HEK293 (cell line): ENCODE measurements at regions not wholly inside any gene's neighbourhood (a gene's known extent, or its start where the extent isn't known, plus 50 kb on each side); places are given as distances from the start of the nearest gene placed in this dataset.

Experiments used
- CTCF ChIA-PET: fragments of 350-600 bp; formaldehyde crosslinking; extraction: SDS; loops from one replicate; lab custom pipeline; 2021; ENCODE audit warnings: antibody characterized with exemption; lab: Yijun Ruan, JAX
- POLR2A ChIA-PET: fragments of 300-600 bp; formaldehyde crosslinking; extraction: SDS; loops from one replicate; lab custom pipeline; 2020; ENCODE audit warnings: antibody characterized with exemption, inconsistent platforms; lab: Yijun Ruan, JAX
- H3K27ac ChIP-seq: fragments of 200-500 bp; sonication (Bioruptor generic); 2 replicates; pipeline ENCODE4 v1.5.1; 2014; ENCODE audit warnings: low read depth, low read length, control low read depth, inconsistent platforms; ENCODE audit errors: extremely low read depth
- H3K36me3 ChIP-seq, 2 experiments: fragments of 200-500 bp in 1 of 2; sonication (Bioruptor generic) in 1 of 2; 1 replicate in 1 of 2; 2 replicates in 1 of 2; pipeline ENCODE4 v1.5.1; 2014 to 2017; ENCODE audit warnings: inconsistent platforms in 2 of 2, low read length in 2 of 2; ENCODE audit not compliant: control insufficient read depth in 2 of 2, insufficient read depth in 1 of 2
- H3K4me1 ChIP-seq: fragments of 200-500 bp; sonication (Bioruptor generic); 2 replicates; pipeline ENCODE4 v1.5.1; 2014; ENCODE audit warnings: mild to moderate bottlenecking, low read length, inconsistent platforms; ENCODE audit not compliant: control insufficient read depth, insufficient read depth
- H3K4me3 ChIP-seq: 2 replicates; pipeline ENCODE4 v1.5.1; 2011; ENCODE audit warnings: low read depth, mild to moderate bottlenecking, control low read depth, low read length, moderate library complexity
- H3K9me3 ChIP-seq: fragments of 200-500 bp; sonication (Bioruptor generic); 2 replicates; pipeline ENCODE4 v1.5.1; 2014; ENCODE audit warnings: low read depth, low read length, inconsistent platforms; ENCODE audit not compliant: control insufficient read depth, insufficient read depth
- BCL11A ChIP-seq: fragments of 450-650 bp; formaldehyde crosslinking; IDR thresholded peaks from 2 replicates; pipeline ENCODE4 v1.5.1; 2016; ENCODE audit warnings: low read depth, missing biosample characterization, missing genetic modification characterization
- FEZF1 ChIP-seq: fragments of 450-650 bp; formaldehyde crosslinking; IDR thresholded peaks from 2 replicates; pipeline ENCODE4 v1.5.1; 2016; ENCODE audit warnings: missing biosample characterization, missing genetic modification characterization
- PRDM4 ChIP-seq: fragments of 450-650 bp; formaldehyde crosslinking; IDR thresholded peaks from 2 replicates; pipeline ENCODE4 v1.5.1; 2017; ENCODE audit warnings: missing biosample characterization, missing genetic modification characterization
- REPIN1 ChIP-seq: fragments of 450-650 bp; formaldehyde crosslinking; IDR thresholded peaks from 2 replicates; pipeline ENCODE4 v1.5.1; 2017; ENCODE audit warnings: missing biosample characterization, missing genetic modification characterization, low read depth
- SCRT1 ChIP-seq: fragments of 450-650 bp; formaldehyde crosslinking; IDR thresholded peaks from 2 replicates; pipeline ENCODE4 v1.5.1; 2016; ENCODE audit warnings: missing biosample characterization, missing genetic modification characterization, borderline replicate concordance
- ZBTB48 ChIP-seq: fragments of 450-650 bp; formaldehyde crosslinking; IDR thresholded peaks from 2 replicates; pipeline ENCODE4 v1.5.1; 2016; ENCODE audit warnings: missing biosample characterization, missing genetic modification characterization
- ZNF18 ChIP-seq: fragments of 450-650 bp; formaldehyde crosslinking; IDR thresholded peaks from 2 replicates; pipeline ENCODE4 v1.5.1; 2016; ENCODE audit warnings: missing biosample characterization, missing genetic modification characterization
- ZNF488 ChIP-seq: fragments of 450-650 bp; formaldehyde crosslinking; IDR thresholded peaks from 2 replicates; pipeline ENCODE4 v1.5.1; 2016; ENCODE audit warnings: missing biosample characterization, missing genetic modification characterization
- ZNF529 ChIP-seq: fragments of 450-650 bp; formaldehyde crosslinking; IDR thresholded peaks from 2 replicates; pipeline ENCODE4 v1.5.1; 2017; ENCODE audit warnings: missing genetic modification characterization, missing biosample characterization; ENCODE audit not compliant: insufficient replicate concordance
- ZNF548 ChIP-seq: fragments of 450-650 bp; formaldehyde crosslinking; IDR thresholded peaks from 2 replicates; pipeline ENCODE4 v1.5.1; 2016; ENCODE audit warnings: missing biosample characterization, missing genetic modification characterization
- ZNF561 ChIP-seq: fragments of 450-650 bp; IDR thresholded peaks from 2 replicates; pipeline ENCODE4 v1.5.1; 2018; ENCODE audit warnings: missing biosample characterization, missing genetic modification characterization, borderline replicate concordance
- ZNF639 ChIP-seq: fragments of 450-650 bp; formaldehyde crosslinking; IDR thresholded peaks from 2 replicates; pipeline ENCODE4 v1.5.1; 2016; ENCODE audit warnings: missing biosample characterization, missing genetic modification characterization
- ZNF704 ChIP-seq: fragments of 450-650 bp; formaldehyde crosslinking; IDR thresholded peaks from 2 replicates; pipeline ENCODE4 v1.5.1; 2016; ENCODE audit warnings: missing biosample characterization, missing genetic modification characterization
- ZSCAN18 ChIP-seq: fragments of 450-650 bp; formaldehyde crosslinking; IDR thresholded peaks from 2 replicates; pipeline ENCODE4 v1.5.1; 2016; ENCODE audit warnings: missing biosample characterization, missing genetic modification characterization
- ZSCAN23 ChIP-seq: fragments of 450-650 bp; formaldehyde crosslinking; IDR thresholded peaks from 2 replicates; pipeline ENCODE4 v1.5.1; 2016; ENCODE audit warnings: missing biosample characterization, missing genetic modification characterization

DNA sequence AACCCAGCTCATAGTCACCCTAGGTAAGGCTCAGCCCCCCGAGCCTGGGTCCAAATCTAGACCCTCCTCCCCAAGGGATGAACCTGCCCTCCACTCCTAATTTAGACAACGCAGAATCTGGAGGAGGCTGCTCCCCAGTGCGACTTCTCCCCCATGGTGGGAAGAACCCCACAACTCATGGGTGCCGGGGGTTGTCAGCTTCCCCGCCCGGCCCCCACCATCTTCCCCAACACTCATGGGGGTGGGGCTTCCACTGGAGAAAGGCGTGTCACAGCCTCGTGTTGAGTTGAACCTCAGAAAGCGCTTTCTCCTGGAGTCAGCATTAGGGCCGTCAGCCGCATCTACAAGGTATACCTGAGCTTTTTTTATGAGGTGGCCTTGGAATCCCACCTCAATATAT is 66.9 kb downstream of the IRX2 start:
- Histone ChIP-seq H3K4me3 (no peak overlapping the region), H3K9me3 (no peaks in the 10 kb centered on the region), H3K4me1 (no peaks in the 10 kb centered on the region), H3K27ac (no peak overlapping the region)
- POLR2A ChIA-PET = no interaction called here
- TF ChIP-seq ZNF639 (tag by site-specific recombination) (no peak), ZNF548 (tag by site-specific recombination) (no peak), ZSCAN18 (tag by site-specific recombination) (no peak)
- TF ChIP-seq, all 188 proteins: peak for 0
- H3K36me3 ChIP-seq = no peaks in the 10 kb centered on the region
- CTCF ChIA-PET = no interaction called here

GRCh38 chr5:2683720-2684119 is 67.8 kb downstream of the IRX2 start:
- no peak overlapping the region for H3K27ac ChIP-seq
- H3K4me3 ChIP-seq = no peak overlapping the region
- H3K36me3 ChIP-seq = no peaks in the 10 kb centered on the region
- no peak for TF ChIP-seq SCRT1 (tag by site-specific recombination)
- no peak for TF ChIP-seq FEZF1 (tag by site-specific recombination)
- no peak for TF ChIP-seq ZNF704
- TF ChIP-seq BCL11A = no peak
- no peak for TF ChIP-seq ZNF488 (tag by site-specific recombination)
- TF ChIP-seq PRDM4 (tag by site-specific recombination) = no peak
- no peak for TF ChIP-seq ZBTB48 (tag by site-specific recombination)
- no peak for TF ChIP-seq ZNF561 (tag by site-specific recombination)
- TF ChIP-seq ZSCAN23 (tag by site-specific recombination) = no peak
- TF ChIP-seq ZNF18 (tag by site-specific recombination) = no peak
- no peak for TF ChIP-seq ZNF529 (tag by site-specific recombination)
- no peak for TF ChIP-seq REPIN1 (tag by site-specific recombination)
- H3K4me1 ChIP-seq = no peaks in the 10 kb centered on the region
- no peaks in the 10 kb centered on the region for H3K9me3 ChIP-seq
- ChIA-PET POLR2A (no interaction called here), CTCF (interaction anchor here (0.7 kb wide), 1 partner anchor 647 kb away, joined by 3 read pairs; no protein-coding TSS in a partner anchor)
